Activated T-cell treated with anti-CD3 and anti-CD28 coated beads, Interleukin-2, amount 50 U/mL, for 48 hours (primary cell): ENCODE measurements at regions not wholly inside any gene's neighbourhood (a gene's known extent, or its start where the extent isn't known, plus 50 kb on each side); places are given as distances from the start of the nearest gene placed in this dataset.
"Not testable (repeated sequence)": the region's sequence is repeated elsewhere in the genome, so short reads cannot be mapped to it uniquely, and the experiment has no call there.

ENCODE experiments used
- DNase-seq, 2 experiments: peaks; one replicate each; pipeline ENCODE4 v3.0.0-alpha.2; 2020

DNA sequence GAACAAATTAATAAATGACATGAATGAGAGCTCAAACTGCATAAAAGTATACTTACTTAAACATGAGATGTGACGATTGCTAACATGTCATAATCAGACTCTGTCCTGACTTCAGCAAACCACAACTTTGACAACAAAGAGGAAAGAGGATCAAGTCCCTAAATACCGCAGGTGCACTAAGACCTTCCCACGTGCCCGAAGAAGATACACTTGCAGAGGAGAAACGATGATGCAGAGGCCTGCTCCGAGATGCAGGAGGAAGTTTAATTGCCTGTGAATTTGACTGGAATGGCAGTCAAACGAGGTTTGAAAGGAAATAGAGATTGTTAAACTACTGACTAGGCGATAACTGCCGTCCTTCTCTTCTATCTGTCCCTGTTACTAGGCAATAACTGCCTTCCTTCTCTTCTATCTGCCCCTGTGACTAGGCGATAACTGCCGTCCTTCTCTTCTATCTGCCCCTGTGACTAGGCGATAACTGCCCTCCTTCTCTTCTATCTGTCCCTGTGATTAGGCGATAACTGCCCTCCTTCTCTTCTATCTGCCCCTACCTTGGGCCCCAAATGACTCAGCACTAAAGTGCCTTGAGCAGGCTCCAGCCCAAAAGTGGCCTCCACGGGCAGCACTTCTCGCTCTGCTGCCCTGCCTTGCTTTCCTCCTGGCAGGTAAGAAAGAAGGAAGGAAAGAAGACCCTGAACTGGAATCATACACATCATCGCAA, 2226.0 kb upstream of the DEFB115 start:
- DNase-seq: not testable (repeated sequence)

DNA sequence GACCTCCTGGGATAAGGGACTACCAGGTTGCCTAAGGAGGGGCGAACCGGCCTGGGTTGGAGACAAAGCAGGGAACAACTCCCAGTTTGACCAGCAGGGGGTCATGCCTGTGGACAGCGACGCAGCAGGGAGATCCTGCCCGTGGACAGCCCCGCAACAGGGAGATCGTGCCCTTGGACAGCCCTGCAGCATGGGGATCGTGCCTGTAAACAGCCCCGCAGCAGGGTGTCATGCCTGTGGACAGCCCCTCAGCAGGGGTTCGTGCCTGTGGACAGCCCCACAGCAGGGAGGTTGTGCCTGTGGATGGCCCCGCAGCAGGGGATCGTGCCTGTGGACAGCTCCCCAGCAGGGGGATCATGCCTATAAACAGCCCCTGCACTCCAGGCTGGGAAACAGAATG, 2213.2 kb upstream of the DEFB115 start:
- not testable (repeated sequence) for DNase-seq

- not testable (repeated sequence) for DNase-seq
Measured at GRCh38 chr20:29050008-29050606, 2207.4 kb upstream of the DEFB115 start.

DNA sequence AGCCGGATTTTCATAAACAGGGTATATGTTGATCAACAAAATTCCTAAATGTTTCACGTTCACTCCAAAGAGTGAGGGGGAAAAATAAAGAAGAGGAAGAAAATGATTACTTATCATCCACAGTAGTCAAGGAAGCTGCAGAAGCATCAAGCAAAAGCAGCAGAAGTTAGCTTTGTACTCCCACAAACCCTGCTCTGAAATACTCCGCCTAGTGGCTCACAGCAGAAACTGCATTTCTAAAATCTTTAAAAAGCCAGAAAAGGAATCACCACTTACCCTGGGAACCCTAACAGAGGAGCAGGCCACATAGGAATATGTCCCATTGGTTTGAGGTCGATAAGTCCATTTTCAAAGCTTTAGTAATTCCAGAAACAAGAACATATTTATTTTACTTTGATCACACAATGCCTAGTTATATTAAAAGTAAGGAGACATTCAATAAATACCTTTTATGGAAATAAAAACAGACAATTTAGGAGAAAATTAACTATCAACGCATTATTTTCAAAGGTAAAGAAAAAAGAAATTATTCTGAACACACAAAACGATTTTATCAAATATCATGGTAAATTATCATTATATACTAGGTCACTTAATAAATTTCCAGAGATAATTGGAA, 2199.5 kb upstream of the DEFB115 start:
- DNase-seq: not testable (repeated sequence)

DNA sequence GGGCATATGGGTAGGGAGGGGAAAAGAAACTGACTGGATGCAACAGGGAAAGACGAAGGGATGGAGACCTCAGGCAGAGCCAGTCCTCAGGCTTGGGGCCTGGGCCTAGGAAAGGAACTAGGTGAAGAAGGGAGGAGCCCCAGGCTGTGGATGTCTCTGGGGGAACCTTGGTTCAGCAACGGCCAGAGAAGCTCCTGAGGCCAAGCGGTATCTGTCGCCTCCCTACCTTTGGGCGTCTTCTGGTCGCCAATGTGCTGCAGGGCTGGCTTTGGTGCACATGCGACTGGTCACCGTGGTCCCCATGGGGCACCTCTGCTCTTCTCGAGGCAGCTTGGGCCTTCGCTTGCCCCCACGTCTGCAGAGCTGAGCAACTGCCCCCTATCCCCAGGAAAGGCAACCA, 2195.0 kb upstream of the DEFB115 start:
- not testable (repeated sequence) for DNase-seq

DNA sequence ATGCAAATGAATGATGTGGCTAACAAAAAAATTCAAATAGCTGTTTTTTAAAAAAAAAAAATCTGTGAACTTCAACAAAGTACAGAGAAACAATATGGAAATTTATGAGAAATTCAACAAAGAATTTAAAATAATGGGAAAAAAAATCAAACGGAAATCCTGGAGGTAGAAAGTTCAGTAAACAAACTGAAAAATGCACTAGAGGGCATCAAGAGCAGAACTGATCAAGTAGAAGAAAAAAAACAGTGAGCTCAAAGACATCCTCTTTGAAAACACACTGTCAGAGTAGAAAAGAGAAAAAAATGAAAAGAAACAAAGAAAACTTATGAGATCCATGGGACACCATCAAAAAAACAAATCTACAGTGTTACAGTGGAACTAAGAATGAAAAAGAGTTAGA, 2191.1 kb upstream of the DEFB115 start:
- not testable (repeated sequence) for DNase-seq

DNA sequence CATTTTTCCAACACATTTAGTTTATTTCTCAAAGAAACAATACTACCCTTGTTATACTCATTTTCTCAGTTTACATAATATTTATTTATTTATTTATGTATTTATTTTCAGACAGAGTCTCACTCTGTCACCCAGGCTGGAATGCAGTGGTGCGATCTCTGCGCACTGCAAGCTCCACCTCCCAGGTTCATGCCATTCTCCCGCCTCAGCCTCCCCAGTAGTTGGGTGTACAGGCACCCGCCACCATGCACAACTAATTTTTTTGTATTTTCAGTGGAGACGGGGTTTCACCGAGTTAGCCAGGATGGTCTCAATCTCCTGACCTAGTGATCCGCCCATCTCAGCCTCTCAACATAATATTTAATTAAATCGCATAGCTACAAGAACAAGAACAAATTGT, 2183.8 kb upstream of the DEFB115 start:
- DNase-seq: not testable (repeated sequence)

DNA sequence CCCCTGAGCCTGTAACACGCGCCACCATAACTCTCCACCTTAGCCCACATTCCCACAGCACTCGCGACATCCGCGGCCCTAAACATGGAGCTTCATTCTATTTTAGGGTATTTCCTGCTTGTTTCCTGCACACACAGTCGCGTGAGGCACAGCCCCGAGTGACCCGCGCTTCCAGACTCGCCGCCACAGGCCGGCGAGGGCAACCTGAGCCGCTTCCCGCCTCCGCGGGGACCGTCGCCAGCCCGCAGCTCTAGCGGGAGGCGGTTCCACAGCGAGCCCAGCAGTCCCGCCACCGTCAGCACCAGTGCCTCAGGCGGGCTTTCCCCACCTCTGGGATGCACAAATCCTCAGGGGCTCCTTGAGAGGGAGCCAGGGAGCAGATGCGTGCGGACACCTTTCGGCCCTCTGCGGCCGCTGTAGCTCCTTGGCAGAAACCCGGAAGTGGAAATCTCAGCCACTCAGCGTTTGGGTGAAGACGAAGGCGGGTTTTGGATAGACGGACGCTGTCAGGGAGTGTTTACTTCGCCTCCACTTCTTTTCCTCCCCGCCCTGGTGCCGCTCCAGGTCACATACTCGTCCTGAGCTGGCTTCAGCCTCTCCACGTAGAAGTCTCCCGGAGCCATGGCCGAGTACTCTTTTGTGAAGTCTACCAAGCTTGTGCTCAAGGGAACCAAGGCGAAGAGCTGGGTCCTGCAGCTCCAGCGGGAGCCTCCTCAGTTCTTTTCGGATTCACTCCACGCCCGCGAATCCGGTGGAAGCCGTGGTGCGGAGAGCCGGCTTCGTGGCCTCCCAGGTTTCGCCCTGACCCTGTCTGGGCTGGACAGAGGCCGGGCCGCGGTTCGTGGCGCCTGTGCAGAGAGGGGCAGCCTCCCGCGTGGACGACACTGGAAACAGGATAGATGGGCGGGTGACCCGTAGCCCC, 2177.4 kb upstream of the DEFB115 start:
- DNase-seq: peak in 1 of 2 experiments; percentile 35

DNA sequence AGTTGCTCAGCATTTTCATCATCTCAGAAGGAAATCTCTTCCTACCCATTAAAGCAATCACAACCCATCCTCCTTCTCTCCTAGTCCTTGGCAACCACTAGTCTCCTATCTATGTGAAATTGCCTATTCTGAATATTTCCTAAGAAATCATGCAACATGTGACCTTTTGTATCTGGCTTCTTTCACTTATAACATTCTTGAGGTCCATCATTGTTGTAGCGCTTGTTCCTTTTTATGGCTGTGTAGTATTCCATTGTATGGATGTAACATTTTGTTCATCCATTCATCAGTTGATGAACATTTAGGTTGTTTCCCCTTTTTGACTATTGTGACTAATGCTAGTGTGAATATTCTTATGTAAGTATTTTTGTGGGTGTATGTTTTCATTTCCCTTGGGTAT, 2175.8 kb upstream of the DEFB115 start:
- not testable (repeated sequence) for DNase-seq

GRCh38 chr20:29085625-29086024, 2171.8 kb upstream of the DEFB115 start:
- DNase-seq: no peak

DNA sequence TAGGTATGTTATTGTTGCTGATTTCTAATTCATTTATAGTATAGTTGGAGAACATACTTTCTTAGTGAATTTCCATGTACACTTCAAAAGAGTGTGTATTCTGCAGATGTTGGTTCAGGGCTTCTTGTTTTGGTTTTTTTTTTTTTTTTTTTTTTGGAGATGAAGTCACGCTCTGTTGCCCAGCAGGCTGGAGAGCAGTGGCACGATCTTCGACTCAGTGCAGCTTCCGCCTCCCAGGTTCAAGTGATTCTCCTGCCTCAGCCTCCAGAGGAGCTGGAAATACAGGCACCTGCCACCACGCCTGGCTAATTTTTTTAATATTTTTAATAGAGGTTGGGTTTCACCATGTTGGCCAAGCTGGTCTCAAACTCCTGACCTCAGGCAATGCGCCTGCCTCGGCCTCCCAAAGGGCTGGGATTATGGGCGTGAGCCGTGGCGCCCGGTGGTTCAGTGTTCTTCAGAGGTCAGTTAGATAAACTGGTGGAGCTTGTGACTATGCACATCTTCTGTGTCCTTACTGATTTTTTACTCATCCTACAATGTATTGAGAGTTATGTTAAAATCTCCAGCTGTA, 2171.2 kb upstream of the DEFB115 start:
- not testable (repeated sequence) for DNase-seq

DNA sequence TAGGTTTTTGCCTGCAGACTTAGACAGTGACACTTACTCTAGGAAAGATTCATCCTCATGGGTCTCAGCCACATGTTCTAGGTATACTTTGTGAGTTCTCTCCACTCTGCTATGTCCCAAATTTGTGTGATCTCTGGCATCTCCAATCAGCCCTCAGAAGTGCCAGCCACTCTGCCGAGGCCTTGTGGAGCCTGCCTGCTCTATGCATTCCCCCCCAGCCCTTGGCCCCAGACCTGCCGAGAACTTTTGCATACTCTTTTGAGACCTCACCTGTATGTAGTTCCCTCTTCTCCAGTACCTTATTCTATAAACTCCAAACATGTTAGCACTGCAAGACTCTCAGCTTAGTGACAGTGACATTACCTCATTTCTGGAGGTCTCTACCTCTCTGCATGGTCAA, 2170.5 kb upstream of the DEFB115 start:
- DNase-seq: no peak

DNA sequence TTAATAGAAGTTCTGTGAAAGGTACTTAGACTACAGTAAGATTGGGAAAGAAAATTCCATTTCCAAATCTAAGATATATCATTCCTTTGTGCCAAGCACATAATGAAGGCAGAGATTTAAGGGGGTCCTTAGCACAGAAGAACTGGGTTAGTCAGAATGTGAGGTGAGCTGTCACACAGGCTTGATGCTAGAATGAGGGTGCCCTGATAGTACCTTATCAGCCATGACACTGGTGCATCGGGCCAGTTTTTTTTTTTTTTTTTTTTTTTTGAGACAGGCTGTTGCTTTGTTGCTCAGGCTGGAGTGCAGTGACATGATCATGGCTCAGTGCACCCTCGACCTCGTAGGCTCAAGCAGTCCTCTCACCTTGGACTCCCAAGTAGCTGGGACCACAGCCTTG, 2169.6 kb upstream of the DEFB115 start:
- not testable (repeated sequence) for DNase-seq

DNA sequence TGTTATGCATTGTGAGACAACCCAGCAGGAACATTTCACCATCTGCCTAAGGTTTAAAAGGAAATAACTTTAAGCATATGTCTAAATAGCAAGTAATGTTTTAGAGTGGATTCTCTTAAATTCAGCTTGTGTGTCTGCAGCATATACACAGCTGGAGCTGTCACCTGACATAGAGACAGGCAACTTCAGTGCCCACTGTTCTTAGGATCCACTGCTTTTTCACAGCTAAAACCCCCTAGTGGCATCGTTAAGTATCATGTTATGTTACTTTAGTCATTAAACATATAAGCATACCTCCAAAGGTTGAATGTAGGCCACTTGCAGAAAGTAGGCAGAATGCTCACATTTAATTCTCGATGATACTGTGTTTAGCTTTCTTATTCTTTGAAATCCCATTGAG, 2169.0 kb upstream of the DEFB115 start:
- not testable (repeated sequence) for DNase-seq

GRCh38 chr20:29089409-29089808, 2168.1 kb upstream of the DEFB115 start:
- DNase-seq: not testable (repeated sequence)

GRCh38 chr20:29093958-29094357, 2163.5 kb upstream of the DEFB115 start:
- DNase-seq: not testable (repeated sequence)

DNA sequence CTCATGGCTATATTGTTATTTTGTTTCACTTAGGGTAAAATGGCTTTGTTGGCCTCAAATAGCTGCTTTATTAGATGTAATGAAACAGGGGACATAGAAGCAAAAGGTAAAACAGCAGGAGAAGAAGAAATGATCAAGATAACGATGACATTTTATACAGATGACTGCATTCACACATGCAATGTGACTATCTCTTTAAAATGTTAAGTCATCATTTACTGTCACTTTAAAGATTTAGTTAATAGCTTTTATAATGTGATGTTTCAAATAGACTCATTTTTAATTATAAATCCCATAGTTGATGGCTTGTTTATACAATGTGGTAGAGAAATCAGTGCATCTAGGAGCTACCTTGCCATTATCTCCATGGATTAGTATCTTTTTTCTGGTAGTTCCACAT, 2160.8 kb upstream of the DEFB115 start:
- DNase-seq: not testable (repeated sequence)

- DNase-seq: not testable (repeated sequence)
Measured at GRCh38 chr20:29107884-29108283, 2149.6 kb upstream of the DEFB115 start.

DNA sequence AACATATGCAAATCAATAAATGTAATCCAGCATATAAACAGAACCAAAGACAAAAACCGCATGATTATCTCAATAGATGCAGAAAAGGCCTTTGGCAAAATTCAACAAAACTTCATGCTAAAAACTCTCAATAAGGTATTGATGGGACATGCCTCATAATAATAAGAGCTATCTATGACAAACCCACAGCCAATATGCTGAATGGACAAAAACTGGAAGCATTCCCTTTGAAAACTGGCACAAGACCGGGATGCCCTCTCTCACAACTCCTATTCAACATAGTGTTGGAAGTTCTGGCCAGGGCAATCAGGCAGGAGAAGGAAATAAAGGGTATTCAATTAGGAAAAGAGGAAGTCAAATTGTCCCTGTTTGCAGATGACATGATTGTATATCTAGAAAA, 2148.1 kb upstream of the DEFB115 start:
- DNase-seq: not testable (repeated sequence)

DNA sequence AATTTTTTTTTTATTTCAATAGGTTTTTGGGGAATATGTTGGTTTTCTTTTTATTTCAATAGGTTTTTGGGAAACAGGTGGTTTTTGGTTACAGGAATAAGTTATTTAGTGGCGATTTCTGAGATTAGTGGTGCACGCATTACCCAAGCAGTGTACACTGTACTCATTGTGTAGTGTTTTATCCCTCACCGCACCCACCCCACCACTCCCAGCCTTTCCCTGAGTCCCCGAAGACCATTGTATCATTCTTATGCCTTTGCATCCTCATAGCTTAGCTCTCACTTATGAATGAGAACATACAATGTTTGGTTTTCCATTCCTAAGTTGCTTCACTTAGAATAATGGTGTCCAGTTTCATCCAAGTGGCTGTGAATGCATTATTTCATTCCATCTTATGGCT, 2142.4 kb upstream of the DEFB115 start:
- not testable (repeated sequence) for DNase-seq

DNA sequence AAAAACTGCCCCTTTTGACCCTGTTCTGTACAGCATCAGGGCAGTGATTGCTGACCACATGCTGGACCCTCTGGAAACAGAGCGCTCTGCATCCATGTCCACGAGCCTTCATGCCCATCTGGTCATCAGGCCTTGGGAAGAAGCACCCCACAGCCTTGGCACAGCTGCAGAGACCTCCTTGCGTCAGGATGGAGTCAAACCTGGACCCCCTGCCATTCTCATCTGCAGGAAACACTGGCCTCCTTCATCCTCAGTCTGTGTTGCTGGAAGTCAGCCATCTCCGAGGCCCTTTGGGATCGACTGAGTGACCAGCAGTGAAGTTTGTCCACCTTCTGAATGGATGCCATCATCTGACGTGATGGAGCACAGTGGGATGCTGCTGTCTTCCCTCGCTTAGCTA, 2138.3 kb upstream of the DEFB115 start:
- no peak for DNase-seq

GRCh38 chr20:29119684-29120083, 2137.8 kb upstream of the DEFB115 start:
- not testable (repeated sequence) for DNase-seq

GRCh38 chr20:29120088-29120487, 2137.4 kb upstream of the DEFB115 start:
- DNase-seq: not testable (repeated sequence)
